Stimulated activated CD4-positive, alpha-beta T cell treated with anti-CD3 and anti-CD28 coated beads, Interleukin-2, amount 100 ng/mL, for 48 hours (primary cell): ENCODE measurements at regions not wholly inside any gene's neighbourhood (a gene's known extent, or its start where the extent isn't known, plus 50 kb on each side); places are given as distances from the start of the nearest gene placed in this dataset.
"Not testable (repeated sequence)": the region's sequence is repeated elsewhere in the genome, so short reads cannot be mapped to it uniquely, and the experiment has no call there.

Source experiments
- DNase-seq, 2 donors: peaks; one replicate each; pipeline ENCODE4 v3.0.0-alpha.2; 2020

GRCh38 chr20:53685070-53685595, 91.5 kb upstream of the ZNF217 start:
- no peak for DNase-seq

GRCh38 chr20:53683506-53683905, 89.9 kb upstream of the ZNF217 start:
- DNase-seq: no peak

- DNase-seq: no peak
Observed at GRCh38 chr20:53681352-53682212, 87.9 kb upstream of the ZNF217 start.

- no peak for DNase-seq
Observed at GRCh38 chr20:53679597-53680309, 86.1 kb upstream of the ZNF217 start.

- DNase-seq: no peak
Observed at GRCh38 chr20:53678990-53679596, 85.5 kb upstream of the ZNF217 start.

- DNase-seq: no peak
Observed at GRCh38 chr20:53678315-53678989, 84.8 kb upstream of the ZNF217 start.

GRCh38 chr20:53677447-53678314, 84.0 kb upstream of the ZNF217 start:
- DNase-seq: peak in 1 of 2 donors; percentile 24

- no peak for DNase-seq
Observed at GRCh38 chr20:53676987-53677386, 83.3 kb upstream of the ZNF217 start.

GRCh38 chr20:53676519-53676822, 82.8 kb upstream of the ZNF217 start:
- DNase-seq: no peak

GRCh38 chr20:53672484-53673129, 79.0 kb upstream of the ZNF217 start:
- no peak for DNase-seq

- DNase-seq: no peak
Observed at GRCh38 chr20:53671370-53671769, 77.7 kb upstream of the ZNF217 start.

GRCh38 chr20:53669517-53670313, 76.1 kb upstream of the ZNF217 start:
- not testable (repeated sequence) for DNase-seq

GRCh38 chr20:53668992-53669391, 75.4 kb upstream of the ZNF217 start:
- DNase-seq: no peak

- no peak for DNase-seq
Observed at GRCh38 chr20:53666144-53666543, 72.5 kb upstream of the ZNF217 start.

GRCh38 chr20:53664121-53664520, 70.5 kb upstream of the ZNF217 start:
- no peak for DNase-seq

GRCh38 chr20:53663521-53663920, 69.9 kb upstream of the ZNF217 start:
- DNase-seq: not testable (repeated sequence)

- DNase-seq: no peak
Observed at GRCh38 chr20:53662595-53662994, 69.0 kb upstream of the ZNF217 start.

- DNase-seq: no peak
Observed at GRCh38 chr20:53660947-53661381, 67.3 kb upstream of the ZNF217 start.

- peak; percentile 23 to 26 for DNase-seq
Observed at GRCh38 chr20:53660078-53660909, 66.7 kb upstream of the ZNF217 start.

- DNase-seq: no peak
Observed at GRCh38 chr20:53658973-53659372, 65.3 kb upstream of the ZNF217 start.
